GM18873 (cell line): ENCODE measurements at regions not wholly inside any gene's neighbourhood (a gene's known extent, or its start where the extent isn't known, plus 50 kb on each side); places are given as distances from the start of the nearest gene placed in this dataset.

Experiments used
- ATAC-seq: cut with Tn5 transposase; IDR thresholded peaks from one replicate; pipeline ENCODE4 v1.9.1; 2021; ENCODE audit warnings: mild to moderate bottlenecking, moderate library complexity, moderate number of reproducible peaks; ENCODE audit not compliant: unreplicated experiment, low FRiP score

DNA sequence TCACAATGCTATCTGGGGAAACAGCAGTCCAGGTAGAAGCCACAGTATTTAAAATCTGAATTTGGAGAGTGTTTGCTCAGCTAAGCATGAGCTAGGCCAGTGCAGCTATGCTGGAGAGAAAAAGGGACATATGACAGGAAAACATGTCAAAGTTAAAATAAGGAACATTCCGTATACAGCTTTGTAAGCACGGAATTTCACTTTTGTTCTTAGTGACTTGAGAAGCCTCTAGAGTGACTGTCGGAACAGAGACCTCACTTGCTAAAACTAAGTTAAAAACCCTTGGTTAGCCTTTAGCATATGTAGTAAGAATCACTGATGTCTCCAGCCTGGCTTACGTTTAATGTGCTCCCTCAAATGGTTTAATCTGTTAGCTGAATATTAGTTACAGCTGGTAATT lies 661.7 kb downstream of the KCNT2 start:
- no peak for ATAC-seq

DNA sequence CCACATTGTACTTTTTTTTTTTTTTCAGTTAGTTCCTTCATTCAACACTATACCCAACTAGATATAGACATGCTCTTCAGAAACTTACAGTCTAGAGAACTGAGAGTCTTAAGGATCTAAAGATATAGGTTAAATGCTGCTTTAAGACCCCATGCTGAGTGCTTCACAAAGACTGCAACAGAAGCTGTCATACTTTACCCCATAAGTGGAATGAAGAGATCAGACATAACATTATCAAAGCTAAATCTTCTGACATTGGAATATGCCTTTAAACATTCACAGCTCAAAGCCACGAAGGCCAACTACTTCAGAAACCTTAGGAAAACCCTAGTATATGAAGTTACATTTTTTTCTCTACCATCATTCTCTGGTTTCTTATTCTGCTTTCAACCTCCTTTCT lies 666.4 kb downstream of the KCNT2 start:
- ATAC-seq, result no peak

DNA sequence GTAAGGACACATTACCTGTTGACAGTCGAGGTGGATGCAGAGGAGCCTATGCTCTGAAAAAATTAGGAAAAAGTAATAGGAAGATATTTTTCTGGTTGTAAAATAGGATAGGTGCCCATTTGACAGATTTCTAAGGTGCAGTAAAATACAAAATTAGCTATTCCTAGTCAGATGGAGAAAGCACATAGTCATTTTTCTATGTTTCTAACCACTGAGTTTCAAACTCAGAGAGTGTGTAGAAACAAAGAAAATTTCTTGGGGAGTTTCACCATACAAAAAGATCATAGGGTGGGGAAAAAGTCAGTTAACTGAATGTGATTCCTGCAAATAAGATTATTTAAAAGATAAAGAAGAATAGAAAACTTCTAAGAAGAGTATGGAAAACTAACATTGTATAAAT lies 666.9 kb downstream of the KCNT2 start:
- ATAC-seq, result no peak

DNA sequence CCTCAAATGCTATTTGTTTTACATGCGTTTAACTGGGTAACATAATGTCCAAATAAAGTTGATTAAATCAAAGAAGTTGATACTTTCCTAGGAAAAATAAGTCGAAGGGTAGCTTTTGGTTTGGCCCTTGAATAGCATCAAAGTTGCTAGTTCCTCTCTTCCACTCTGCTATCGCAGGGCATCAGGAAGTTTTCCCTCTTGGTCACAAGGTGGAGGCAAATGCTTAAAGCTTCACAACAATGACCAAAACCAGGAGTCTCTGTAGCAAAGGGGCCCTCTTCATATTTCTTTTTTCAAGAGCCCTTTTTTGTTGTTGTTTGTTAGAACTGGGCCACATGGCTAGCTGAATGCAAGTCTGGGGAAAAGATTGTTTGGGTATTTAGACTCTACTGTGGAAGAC lies 668.4 kb downstream of the KCNT2 start:
- no peak for ATAC-seq

DNA sequence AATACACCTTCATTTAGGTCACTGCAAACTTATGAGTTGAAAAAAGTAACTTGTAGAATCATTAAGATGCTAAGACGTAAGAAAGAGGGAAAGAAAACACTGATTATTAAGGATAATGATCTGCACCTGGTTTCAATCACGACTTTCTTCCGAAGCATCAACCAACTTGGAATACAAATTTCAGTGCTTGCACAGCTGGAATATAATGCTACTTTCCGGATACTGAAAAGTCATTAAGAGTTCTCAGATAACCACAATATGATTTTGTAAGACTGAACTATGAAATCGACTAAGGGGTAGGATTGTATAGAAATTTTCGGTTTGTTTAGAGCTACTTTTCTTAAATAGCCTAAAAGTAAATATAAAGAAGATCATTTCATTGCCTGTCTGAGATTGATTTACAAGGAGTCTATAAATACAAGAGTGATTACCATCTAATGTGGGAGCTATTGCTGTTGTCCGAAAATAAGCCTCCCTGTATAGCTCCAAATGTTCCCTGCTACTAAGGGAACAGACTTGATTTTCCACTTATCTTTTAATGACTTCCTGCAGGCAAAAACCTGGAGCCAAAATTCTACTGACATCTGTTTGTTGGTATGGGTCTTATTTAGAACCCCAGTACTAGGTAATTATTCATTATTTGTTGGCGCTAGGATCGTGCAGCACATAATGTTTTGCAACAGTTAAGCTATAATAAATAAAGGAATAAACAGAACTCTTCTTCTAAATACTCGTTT lies 673.3 kb downstream of the KCNT2 start:
- ATAC-seq, result no peak

DNA sequence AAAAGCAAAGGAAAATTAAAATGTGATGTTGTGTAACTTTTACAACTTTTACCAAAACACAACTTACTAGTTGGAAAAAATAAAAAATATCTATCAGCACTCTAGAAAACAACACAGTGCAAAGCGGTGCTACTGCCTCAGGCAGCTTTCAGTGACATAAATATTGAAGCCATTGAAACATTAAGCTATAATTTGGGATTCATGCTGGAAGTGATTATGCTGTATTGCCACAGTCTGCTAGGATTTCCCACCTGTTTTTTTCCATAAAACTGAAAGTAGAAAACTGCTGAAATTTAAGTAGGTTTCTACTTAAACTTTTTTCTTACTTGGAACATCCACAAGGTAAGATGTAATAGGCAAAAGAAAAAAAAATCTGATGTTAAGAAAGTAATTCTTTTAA lies 674.4 kb downstream of the KCNT2 start:
- no peak for ATAC-seq

DNA sequence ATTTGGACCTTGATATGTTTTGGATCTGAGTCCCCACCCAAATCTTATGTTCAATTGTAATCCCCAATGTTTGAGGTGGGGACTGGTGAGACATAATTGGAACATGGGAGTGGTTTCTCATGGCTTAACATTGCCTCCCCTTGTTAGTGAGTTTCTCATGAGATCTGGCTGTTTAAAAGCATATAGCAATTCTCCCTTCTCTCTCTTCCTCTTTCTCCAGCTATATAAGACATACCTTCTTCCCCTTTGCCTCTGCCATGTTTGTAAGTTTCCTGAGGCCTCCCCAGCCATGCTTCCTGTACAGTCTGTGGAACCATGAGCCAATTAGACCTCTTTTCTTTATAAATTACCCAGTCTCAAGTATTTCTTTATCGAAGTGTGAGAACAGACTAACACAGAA lies 692.4 kb downstream of the KCNT2 start:
- ATAC-seq, result no peak

DNA sequence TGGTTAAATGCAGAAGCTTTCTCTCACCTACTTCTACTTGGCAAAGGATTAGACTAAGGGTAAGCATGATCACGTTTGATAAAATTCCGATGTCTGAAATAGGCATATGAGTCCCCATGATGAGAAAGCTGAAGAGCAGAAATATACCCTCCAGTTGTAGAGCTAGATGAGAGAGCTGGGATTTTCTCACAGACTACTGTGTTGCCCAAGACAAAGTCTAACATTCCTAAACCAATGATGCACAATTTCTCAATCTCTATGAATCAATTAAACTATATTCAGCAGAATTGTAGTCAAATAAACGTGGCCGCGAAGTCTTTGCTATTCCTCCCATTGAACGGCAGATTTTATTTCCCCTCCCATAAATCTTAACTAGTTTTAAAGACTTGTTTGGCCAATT lies 699.2 kb downstream of the KCNT2 start:
- no peak for ATAC-seq

DNA sequence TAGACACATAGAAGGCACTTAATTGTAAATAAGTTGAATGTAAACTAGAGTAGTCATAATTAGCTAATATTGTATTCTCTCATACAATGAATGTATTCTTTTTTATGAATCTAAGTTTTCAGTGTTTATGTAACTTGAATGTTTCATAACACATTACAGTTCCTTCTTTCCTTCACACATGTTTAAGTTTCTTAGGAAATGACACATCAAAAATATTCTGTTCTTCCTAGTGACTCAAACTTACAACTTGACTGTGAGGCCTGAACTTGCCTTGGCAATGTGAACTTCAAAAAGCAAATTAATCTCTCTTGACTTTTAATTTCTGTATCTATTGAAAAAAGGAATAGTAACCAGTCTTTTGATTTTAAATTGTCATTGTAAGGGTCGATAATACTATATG lies 700.1 kb downstream of the KCNT2 start:
- ATAC-seq, result no peak

DNA sequence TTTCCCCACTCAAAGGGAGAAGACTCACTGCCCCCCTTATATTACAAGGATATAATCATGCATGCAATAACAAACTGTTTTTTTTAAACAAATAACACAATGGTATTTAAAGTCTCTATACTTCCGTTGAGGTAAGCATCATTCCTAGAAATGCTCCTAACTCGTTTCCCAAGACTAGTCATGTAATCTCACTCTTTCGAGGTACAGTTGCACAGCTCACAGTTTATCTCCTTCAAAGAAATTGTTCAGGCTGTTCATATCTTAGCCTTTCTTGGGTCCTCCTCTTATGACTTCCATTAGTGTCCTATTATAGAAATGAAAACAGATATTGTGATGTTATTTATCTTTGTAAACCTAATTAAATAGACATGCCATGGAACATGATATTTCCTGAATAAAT lies 705.0 kb downstream of the KCNT2 start:
- ATAC-seq, result no peak

DNA sequence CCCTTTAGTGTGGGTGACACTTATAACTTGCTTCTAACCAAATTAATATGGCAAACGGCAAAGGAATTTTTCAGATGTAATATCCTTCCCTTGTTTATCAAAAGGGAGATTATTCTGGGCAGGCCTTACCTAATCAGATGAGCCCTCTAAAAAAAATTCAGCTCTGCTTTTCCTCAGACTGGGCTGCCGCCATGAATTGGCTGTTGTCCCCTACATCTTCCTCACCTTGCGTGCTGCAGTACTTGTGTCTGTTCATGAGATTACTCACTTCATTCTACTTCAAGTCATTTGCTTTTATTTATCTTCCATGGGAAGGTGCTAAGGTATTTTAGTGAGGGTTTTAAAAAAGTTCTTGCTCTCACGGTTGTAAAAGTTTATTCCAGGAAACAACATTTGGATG lies 705.5 kb downstream of the KCNT2 start:
- no peak for ATAC-seq

DNA sequence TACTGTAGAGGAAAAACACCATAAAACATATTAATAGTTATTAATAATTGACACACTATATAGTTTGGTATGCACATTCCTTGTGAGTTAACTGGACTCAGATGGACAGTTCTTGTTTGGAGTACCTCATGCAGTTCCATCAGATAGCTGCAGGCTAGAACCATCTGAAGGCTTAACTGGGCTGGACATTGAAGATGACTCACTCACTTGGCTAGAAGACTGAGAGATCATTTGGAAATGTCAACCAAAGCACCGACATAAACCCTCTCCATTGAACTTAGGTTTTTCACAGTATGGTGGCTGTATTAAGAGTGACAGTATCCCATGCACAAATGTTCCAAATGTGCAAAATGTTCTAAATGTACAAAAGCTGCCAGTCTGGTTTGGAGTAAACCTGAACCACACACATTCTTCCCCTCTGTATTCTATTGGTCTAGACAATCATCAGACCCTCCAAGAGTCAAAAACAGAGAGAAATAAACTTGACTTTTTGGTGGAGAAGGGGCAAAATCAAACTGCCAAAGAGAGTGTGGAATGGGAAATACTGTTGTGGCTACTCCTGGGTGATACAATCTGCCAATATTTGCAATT lies 708.4 kb downstream of the KCNT2 start:
- ATAC-seq, result no peak

DNA sequence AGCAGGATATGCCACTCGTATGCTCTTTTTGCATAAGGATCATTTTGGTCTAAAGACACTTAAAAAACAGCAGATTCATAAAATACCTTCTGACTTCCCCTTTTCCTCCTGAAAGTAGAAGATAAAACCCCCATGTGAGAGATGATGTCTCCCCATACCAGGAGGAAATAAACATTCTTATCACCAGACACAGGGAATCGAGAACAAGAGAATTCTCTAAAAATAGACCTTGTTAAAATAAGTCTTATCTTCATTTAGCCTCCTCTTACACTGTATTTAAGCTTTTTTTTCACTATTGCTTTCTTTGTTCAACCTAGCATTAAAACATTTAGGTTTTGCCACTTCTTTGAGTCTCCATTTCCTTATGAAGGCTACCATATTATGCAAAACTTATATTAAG lies 709.3 kb downstream of the KCNT2 start:
- no peak for ATAC-seq

DNA sequence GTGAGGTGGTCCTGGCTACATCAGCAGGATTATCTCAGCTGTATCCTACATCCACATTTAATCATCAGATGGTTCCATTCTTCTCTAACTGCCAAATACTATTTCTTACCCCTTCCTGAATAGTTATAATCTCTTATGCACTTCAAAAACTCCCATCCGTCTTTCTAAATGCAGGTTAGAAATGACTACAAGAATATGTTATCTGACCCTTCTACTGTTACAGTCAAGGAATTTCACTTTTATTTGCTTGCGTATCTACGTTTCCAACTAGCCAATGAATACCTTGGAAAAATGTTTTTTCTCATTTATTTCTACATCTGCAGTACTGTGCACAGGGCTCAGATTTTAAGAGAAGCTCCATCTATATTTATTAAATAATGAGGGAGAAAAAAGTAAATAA lies 709.9 kb downstream of the KCNT2 start:
- no peak for ATAC-seq

DNA sequence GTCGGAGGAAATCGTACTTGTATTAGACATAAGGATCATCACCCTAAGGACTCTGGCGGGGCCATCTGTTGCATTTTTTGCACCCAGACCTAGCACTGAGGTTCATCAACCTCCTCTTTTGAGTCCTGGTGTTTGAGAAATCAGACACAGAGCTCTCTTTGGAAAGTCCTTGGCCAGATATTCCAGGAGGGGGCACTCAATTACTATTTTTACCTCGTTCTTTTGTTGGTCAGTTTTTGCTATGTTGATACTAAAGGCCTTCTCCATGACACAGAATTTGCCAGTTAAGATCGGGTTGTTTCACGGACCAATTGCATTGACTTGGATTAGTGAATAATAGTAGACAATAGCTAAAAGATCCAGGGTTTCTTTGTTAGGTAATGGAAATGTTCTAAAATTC lies 711.2 kb downstream of the KCNT2 start:
- no peak for ATAC-seq

DNA sequence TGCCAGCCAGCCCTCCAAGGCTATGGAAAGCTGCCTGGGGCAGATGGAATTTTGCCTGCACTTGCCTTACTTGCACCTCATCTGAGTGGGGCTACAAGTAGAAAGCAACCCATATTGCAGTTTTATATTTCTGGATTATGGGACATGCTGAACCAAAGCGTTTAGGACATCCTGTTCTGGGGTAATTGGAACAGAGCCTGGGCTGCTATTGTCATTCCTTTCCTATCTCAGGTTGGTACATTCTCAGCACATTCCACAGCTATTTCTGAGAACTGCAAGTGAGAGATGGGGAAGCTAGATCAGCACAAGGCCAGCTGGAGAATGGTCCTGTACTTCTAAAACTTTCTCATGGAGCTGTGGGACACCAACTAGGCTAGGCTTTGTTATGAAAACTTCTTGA lies 713.8 kb downstream of the KCNT2 start:
- no peak for ATAC-seq

DNA sequence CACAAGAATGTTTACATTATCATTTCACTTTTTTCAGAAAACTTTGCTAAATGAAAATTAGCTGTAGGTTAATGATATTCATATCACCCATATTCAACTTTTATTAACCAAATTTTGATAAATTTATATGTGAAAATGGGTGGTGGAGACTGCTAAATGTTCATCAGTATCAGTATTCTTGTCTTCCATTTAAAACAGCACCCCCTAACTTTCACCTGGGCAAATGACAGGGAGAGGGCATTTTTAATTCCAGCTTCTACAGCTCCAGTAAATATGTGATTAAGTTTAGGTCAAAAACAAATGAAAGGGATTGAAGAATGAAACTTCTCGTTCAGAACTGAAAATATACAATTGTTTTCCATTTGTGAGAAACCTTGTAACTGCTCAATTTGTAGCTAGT lies 722.2 kb downstream of the KCNT2 start:
- ATAC-seq, result no peak

DNA sequence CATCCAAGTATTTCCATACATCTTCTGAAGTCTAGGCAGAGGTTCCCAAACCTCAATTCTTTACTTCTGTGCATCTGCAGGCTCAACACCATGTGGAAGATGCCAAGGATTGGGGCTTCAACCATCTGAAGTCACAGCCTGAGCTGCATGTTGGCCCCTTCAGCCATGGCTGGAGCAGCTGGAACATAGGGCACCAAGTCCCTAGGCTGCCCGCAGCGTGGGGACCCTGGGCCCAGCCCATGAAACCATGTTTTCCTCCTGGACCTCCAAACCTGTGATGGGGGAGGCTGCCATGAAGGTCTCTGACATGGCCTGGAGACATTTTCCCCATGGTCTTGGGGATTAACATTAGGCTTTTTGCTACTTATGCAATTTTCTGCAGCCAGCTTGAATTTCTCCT lies 729.8 kb downstream of the KCNT2 start:
- no peak for ATAC-seq

DNA sequence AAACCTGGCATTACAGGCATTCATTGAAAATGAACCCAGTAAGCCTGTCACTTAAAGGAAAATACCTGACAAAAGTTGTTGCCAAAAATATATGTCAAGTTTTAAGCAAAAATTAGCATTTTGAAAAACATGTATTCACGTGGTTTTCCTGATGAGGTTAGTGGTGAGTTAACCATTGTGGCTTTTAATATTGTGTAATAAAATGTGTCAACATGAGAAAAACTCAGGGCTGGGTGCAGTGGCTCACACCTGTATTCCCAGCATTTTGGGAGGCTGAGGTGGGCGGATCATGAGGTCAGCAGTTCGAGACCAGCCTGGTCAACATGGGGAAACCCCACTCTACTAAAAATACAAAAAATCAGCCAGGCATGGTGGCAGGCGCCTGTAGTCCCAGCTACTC lies 731.4 kb downstream of the KCNT2 start:
- ATAC-seq, result no peak

DNA sequence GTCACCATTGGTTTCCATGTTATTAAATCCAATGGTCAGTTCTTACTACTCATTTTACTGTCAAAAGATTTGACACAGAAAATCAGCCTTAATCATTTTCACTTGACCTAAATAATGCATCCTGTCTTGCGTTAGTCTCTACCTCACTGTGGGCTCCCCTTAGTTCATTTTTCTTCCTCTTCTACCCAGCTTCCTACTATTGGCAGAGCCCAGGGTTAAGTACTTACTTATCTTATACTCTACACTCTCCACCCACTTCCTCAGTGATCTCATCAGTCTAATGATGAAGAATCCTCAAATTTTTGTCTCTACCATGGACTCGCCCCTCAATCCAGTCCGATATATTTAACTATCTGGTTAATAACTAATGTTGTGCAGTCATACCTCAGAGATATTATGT lies 735.9 kb downstream of the KCNT2 start:
- ATAC-seq, result no peak

DNA sequence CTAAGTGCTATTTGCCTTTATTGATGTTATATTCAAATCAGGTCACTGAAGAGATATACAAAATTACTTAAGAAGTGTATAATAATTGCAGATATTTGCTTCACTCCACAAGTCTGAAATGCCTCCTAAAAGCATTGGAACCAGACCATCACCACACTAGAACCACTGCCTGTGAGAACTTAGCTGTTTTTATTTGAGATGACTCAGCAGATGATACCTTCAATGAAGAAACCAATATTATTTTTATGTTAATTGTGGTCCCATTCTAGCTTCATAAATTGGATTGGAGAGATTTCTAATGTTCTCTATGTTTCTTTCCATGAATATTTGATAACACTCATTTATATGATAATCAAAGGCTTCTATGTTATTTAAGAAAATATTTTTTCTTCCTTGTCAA lies 740.6 kb downstream of the KCNT2 start:
- ATAC-seq, result no peak

DNA sequence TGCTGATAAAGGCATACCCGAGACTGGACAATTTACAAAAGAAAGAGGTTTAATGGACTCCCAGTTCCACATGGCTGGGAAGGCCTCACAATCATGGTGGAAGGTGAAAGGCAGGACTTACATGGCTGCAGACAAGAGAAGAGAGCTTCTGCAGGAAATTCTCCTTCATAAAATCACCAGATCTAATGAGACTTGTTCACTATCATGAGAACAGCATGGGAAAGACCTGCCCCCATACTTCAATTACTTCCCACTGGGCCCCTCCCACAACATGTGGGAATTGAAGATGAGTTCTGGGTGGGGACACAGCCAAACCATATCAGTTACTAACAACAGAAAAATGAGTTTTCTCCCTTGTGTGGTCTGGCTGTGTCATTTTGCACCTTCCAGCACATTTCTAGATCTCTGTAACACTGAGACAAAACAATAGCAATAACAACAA lies 741.4 kb downstream of the KCNT2 start:
- ATAC-seq, result no peak
